GM23338 (cell line): ENCODE measurements at regions not wholly inside any gene's neighbourhood (a gene's known extent, or its start where the extent isn't known, plus 50 kb on each side); places are given as distances from the start of the nearest gene placed in this dataset.

ENCODE experiments used
- CREB1 ChIP-seq: fragments of 250-450 bp; sonication (Bioruptor Pico); IDR thresholded peaks from 2 replicates; pipeline ENCODE4 v1.5.0; 2020; ENCODE audit warnings: low read depth, mild to moderate bottlenecking, moderate library complexity
- TF ChIP-seq, protein P1 (sequence below), 2 experiments: fragments of 200-600 bp in 1 of 2; sonication (generic) in 1 of 2; conservative IDR thresholded peaks; 2 replicates each; pipeline versions ENCODE4 v1.5.1 to v1.6.1; 2016 to 2017; ENCODE audit warnings: antibody characterized with exemption in 2 of 2, low read depth in 2 of 2, mild to moderate bottlenecking in 2 of 2, moderate library complexity in 1 of 2

- no peak for TF ChIP-seq CREB1
- TF ChIP-seq, protein P1, sequence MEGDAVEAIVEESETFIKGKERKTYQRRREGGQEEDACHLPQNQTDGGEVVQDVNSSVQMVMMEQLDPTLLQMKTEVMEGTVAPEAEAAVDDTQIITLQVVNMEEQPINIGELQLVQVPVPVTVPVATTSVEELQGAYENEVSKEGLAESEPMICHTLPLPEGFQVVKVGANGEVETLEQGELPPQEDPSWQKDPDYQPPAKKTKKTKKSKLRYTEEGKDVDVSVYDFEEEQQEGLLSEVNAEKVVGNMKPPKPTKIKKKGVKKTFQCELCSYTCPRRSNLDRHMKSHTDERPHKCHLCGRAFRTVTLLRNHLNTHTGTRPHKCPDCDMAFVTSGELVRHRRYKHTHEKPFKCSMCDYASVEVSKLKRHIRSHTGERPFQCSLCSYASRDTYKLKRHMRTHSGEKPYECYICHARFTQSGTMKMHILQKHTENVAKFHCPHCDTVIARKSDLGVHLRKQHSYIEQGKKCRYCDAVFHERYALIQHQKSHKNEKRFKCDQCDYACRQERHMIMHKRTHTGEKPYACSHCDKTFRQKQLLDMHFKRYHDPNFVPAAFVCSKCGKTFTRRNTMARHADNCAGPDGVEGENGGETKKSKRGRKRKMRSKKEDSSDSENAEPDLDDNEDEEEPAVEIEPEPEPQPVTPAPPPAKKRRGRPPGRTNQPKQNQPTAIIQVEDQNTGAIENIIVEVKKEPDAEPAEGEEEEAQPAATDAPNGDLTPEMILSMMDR (conservative IDR thresholded peaks at IDR 0.05; ENCODE audit: low read depth in 2 of 2), result no peak
Measured at GRCh38 chr2:16005389-16005788, 65.0 kb downstream of the MYCN start.
